Right lobe of liver (tissue), 4 donors: ENCODE measurements at regions not wholly inside any gene's neighbourhood (a gene's known extent, or its start where the extent isn't known, plus 50 kb on each side); places are given as distances from the start of the nearest gene placed in this dataset.

Source experiments
- CTCF ChIP-seq, 4 donors: fragments of 200-600 bp in 3 of 4; fragments of 450-650 bp in 1 of 4; IDR thresholded peaks; one replicate each; pipeline versions ENCODE4 v1.5.1 to v1.8.0; 2016 to 2022; ENCODE audit warnings: antibody characterized with exemption in 4 of 4, mild to moderate bottlenecking in 2 of 4
- POLR2A ChIP-seq: fragments of 450-650 bp; IDR thresholded peaks from one replicate; pipeline ENCODE4 v1.6.1; 2017; ENCODE audit warnings: antibody characterized with exemption, mild to moderate bottlenecking
- donor health status: DM: no; HTN: no; CAD: no.
- donor health status: DM: no; HTN: no; CAD: no.
- donor health status: DM: no; HTN: yes; CAD: no.

GRCh38 chr6:105990151-105990550 lies 96.0 kb upstream of the PRDM1 start:
- TF ChIP-seq POLR2A = no peak
- TF ChIP-seq CTCF (IDR thresholded peaks at IDR 0.05) = no peak
